ENCODE measurements at regions not wholly inside any gene's neighbourhood (a gene's known extent, or its start where the extent isn't known, plus 50 kb on each side); places are given as distances from the start of the nearest gene placed in this dataset.

- no peak for TF ChIP-seq CTCF (IDR thresholded peaks at IDR 0.05)
- no peak overlapping the region for H3K27ac ChIP-seq
- no peaks in the 10 kb centered on the region for H3K4me1 ChIP-seq (ENCODE audit: control insufficient read depth in 1 of 2, insufficient read depth in 1 of 2, low read depth in 1 of 2, low read length in 1 of 2)
- H3K36me3 ChIP-seq = no peaks in the 10 kb centered on the region
- H3K27me3 ChIP-seq = no peaks in the 10 kb centered on the region
- no peaks in the 10 kb centered on the region for H3K9me3 ChIP-seq
- H3K4me3 ChIP-seq (ENCODE audit: low read depth in 1 of 2, low read length in 1 of 2) = no peak overlapping the region
These were observed 83.7 kb upstream of the ARHGEF3 start for GRCh38 chr3:56885453-56885852.

GRCh38 chr3:56884387-56884786 lies 82.6 kb upstream of the ARHGEF3 start:
- no peak overlapping the region for H3K27ac ChIP-seq
- TF ChIP-seq CTCF (IDR thresholded peaks at IDR 0.05) = no peak

GRCh38 chr3:56883828-56884227 lies 82.1 kb upstream of the ARHGEF3 start:
- no peaks in the 10 kb centered on the region for H3K4me1 ChIP-seq (ENCODE audit: control insufficient read depth in 1 of 2, insufficient read depth in 1 of 2, low read depth in 1 of 2, low read length in 1 of 2)
- no peak overlapping the region for H3K27ac ChIP-seq
- no peak for TF ChIP-seq CTCF (IDR thresholded peaks at IDR 0.05)
- no peaks in the 10 kb centered on the region for H3K36me3 ChIP-seq
- H3K27me3 ChIP-seq = no peaks in the 10 kb centered on the region
- no peak overlapping the region for H3K4me3 ChIP-seq (ENCODE audit: low read depth in 1 of 2, low read length in 1 of 2)
- H3K9me3 ChIP-seq = no peaks in the 10 kb centered on the region

More at GRCh38 chr3:56884387-56884786, 82.6 kb upstream of the ARHGEF3 start:
- Histone ChIP-seq H3K4me3 (ENCODE audit: low read depth in 1 of 2, low read length in 1 of 2) (no peak overlapping the region), H3K9me3 (no peaks in the 10 kb centered on the region), H3K4me1 (ENCODE audit: control insufficient read depth in 1 of 2, insufficient read depth in 1 of 2, low read depth in 1 of 2, low read length in 1 of 2) (no peaks in the 10 kb centered on the region), H3K36me3 (no peaks in the 10 kb centered on the region), H3K27me3 (no peaks in the 10 kb centered on the region)

- H3K27me3 ChIP-seq = no peaks in the 10 kb centered on the region
- TF ChIP-seq CTCF (IDR thresholded peaks at IDR 0.05) = no peak
- H3K27ac ChIP-seq = no peak overlapping the region
- H3K4me3 ChIP-seq (ENCODE audit: low read depth in 1 of 2, low read length in 1 of 2) = no peak overlapping the region
- H3K36me3 ChIP-seq = no peaks in the 10 kb centered on the region
- H3K9me3 ChIP-seq = no peaks in the 10 kb centered on the region
- H3K4me1 ChIP-seq (ENCODE audit: control insufficient read depth in 1 of 2, insufficient read depth in 1 of 2, low read depth in 1 of 2, low read length in 1 of 2) = no peaks in the 10 kb centered on the region
These were observed 81.1 kb upstream of the ARHGEF3 start for GRCh38 chr3:56882896-56883295.

GRCh38 chr3:56881841-56882240 lies 80.1 kb upstream of the ARHGEF3 start:
- Histone ChIP-seq H3K36me3 (no peaks in the 10 kb centered on the region), H3K4me3 (ENCODE audit: low read depth in 1 of 2, low read length in 1 of 2) (no peak overlapping the region), H3K27me3 (no peaks in the 10 kb centered on the region), H3K4me1 (ENCODE audit: control insufficient read depth in 1 of 2, insufficient read depth in 1 of 2, low read depth in 1 of 2, low read length in 1 of 2) (no peaks in the 10 kb centered on the region), H3K9me3 (no peaks in the 10 kb centered on the region), H3K27ac (no peak overlapping the region)
- TF ChIP-seq CTCF (IDR thresholded peaks at IDR 0.05) = no peak
